Skin epidermis (tissue), 12 donors: ENCODE measurements at regions not wholly inside any gene's neighbourhood (a gene's known extent, or its start where the extent isn't known, plus 50 kb on each side); places are given as distances from the start of the nearest gene placed in this dataset.
"Not testable (repeated sequence)": the region's sequence is repeated elsewhere in the genome, so short reads cannot be mapped to it uniquely, and the experiment has no call there.

ENCODE experiments used
- H3K27ac ChIP-seq, 21 experiments: fragments of 200-600 bp; sonication (generic) in 11 of 21; one replicate each; pipeline ENCODE4 v1.5.0; 2020; ENCODE audit warnings: mild to moderate bottlenecking in 3 of 21, inconsistent platforms in 2 of 21, moderate library complexity in 2 of 21
- H3K4me3 ChIP-seq, 7 experiments: fragments of 200-600 bp; sonication (generic) in 2 of 7; one replicate each; pipeline ENCODE4 v1.5.0; 2020; ENCODE audit warnings: inconsistent platforms in 2 of 7, mild to moderate bottlenecking in 2 of 7, moderate library complexity in 1 of 7

DNA sequence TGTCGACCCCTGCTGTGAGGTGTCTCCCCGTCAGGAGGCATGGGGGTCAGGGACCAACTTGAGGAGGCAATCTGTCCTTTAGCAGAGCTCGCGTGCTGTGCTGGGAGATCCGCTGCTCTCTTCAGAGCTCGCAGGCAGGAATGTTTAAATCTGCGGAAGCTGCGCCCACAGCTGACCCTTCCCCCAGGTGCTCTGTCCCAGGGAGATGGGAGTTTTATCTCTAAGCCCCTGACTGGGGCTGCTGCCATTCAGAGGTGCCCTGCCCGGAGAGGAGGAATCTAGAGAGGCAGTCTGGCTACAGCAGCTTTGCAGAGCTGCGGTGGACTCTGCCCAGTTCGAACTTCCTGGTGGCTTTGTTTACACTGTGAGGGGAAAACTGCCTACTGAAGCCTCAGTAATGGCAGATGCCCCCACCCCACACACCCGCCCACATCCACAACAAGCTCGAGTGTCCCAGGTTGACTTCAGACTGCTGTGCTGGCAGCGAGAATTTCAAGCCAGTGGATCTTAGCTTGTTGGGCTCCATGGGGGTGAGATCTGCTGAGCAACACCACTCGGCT, 133.1 kb downstream of the CENPC start:
- H3K4me3 ChIP-seq, H3K27ac ChIP-seq: not testable (repeated sequence)

DNA sequence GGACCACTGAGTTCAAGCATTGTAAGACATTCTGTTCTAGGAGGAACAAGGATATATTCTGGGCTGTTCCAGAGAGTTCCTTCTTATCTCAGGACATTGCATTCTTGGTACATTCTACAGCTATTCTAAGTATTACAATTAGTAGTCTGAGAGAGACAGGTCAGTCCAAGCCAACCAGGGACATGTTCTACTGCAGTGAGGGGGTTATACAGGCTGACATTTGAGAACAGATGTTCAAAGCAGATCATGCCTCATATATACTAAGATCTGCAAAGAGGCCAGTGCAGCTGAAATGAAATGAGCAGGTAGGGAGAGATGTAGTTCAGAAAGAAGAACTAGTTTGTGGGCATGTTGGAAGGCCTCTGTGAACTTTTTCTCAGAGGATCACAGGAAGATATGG, 142.0 kb downstream of the CENPC start:
- no peak overlapping the region for H3K4me3 ChIP-seq

DNA sequence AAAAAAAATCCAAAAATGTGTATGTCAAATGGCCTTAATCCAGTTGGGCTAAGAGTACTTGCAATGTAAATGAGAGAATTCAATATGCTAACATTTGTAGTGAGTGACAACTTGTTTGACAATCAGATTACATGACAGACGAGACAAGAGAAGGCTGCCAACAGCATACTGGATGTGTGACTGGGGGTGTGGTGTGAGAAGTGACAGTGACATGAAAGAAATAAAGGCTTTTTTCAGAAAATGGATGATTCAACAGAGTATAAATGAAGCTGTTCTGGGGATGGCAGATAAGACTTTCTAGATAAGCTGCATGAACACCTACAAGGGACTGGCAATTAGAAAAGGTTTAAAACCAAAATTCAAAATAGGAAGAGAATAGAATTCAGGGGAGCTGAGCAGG, 143.4 kb downstream of the CENPC start:
- no peak overlapping the region for H3K4me3 ChIP-seq
- no peak overlapping the region for H3K27ac ChIP-seq

More for the DNA sequence above, 142.0 kb downstream of the CENPC start:
- H3K27ac ChIP-seq: no peak overlapping the region

DNA sequence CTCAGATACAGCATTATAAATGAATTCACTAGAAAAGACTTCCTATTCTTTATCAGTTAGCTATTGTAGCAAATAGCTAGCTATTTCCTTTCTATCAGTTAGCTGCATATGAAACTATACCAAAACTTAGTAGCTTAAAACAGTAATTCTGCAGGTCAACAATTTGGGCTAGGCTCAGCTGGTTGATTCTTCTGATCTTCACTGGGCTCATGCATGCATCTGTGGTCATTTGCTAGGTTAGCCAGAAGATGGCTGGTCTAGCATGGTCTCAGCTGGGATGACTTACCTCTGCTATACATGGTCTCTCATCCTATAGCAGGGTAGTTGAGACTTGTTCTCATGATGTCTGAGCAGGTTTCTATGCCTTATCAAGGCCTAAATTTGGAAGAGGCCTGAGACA, 147.4 kb downstream of the CENPC start:
- no peak overlapping the region for H3K4me3 ChIP-seq

DNA sequence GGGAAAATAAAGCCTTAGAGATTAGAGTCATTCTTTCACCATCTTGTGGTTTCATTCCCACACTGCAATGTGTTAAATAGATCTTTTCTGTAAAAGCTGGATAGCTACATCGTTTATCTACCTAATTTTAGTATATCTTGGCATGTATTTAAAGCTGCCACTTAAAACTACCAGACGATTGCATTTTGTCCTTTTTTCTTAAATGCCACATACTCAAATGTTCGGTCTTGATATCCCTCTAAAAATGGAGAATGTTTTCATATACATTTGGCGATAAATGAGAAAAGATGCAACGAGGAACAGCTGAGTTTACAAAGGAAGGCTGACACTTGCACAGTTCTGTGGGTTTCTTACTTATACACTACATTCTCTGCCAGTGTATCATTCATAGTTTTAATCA, 148.3 kb downstream of the CENPC start:
- H3K4me3 ChIP-seq: no peak overlapping the region
- no peak overlapping the region for H3K27ac ChIP-seq

More for the DNA sequence above, 147.4 kb downstream of the CENPC start:
- no peak overlapping the region for H3K27ac ChIP-seq

DNA sequence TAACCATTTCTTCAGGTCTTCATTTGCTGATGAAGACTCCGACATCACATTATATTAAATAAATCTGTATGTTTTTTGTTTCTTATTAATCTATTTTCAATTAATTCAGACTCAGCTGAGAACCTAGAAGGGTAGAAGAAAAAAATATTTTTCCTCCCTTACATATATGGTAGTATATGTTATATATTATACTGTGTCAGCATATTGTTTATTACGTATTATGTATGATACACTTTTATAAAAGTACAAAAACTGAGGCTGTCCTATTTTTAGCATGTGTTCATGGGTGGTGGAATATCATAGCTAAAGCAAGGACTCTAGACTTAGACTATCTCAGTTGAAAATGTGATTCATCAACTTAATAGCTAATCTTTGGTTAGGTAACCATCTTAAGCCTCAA, 149.3 kb downstream of the CENPC start:
- no peak overlapping the region for H3K27ac ChIP-seq
- no peak overlapping the region for H3K4me3 ChIP-seq

DNA sequence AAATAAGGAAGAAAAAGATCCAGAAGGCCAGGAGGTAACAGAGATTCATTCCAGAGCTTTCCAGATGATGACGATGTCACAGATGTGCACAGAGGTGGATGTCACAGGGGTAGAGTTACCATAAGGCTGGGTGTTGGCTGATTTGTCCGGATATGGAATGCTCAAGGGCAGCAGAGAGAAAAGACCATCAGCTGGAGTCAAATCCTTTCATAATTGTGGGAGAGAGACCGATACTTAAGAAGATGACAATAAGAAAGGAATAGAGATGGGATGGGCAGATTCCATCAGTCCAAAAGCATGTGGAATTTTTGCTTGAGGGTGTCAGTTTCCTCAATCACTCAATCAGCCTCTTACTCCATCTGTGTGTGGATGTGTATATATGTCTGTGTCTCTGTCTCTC, 150.4 kb downstream of the CENPC start:
- Histone ChIP-seq H3K27ac (no peak overlapping the region), H3K4me3 (no peak overlapping the region)

DNA sequence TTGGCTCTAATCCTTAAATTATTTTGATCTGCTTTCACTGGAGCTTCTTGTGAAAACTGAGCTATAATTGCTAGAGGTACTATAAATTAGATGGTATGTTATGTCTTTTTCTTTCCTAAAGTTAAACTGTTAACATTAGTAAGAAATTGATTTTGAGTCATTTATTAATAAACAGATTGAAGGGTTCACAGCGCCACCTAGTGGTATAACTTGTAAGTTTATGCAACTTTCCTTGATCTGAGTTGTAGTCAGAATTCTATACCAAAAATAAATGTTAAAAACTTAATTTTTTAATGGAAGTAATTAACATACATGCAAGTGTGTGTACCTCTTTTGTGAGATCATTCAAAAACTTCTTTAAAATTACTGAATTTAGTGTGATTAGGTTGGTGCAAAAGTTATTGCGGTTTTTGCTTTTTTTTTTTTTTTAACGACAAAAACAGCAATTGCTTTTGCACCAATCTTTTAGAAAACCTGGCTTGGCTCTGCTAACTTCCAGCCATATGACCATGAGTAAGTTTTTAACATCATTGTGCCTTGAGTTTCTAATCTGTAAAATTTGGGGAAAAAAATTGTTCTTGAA, 151.5 kb downstream of the CENPC start:
- H3K27ac ChIP-seq: no peak overlapping the region

DNA sequence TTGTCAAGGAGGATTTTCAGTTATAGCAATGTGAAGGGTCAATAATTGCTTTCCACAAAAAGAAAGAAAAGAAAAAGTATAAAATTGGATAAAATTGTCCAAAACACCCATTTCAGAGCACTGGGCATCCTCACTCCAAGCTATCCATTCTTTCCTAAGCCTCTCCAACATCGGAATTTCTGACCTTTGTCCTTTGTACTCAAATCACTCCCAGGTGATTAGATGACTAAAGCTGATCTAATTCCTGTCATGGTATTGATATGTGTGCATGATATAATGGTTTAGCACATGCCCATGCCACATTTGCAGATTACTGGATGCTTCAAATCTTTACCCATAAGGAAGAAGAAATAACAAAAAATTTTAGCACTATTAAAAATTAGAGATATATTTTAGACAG, 152.3 kb downstream of the CENPC start:
- Histone ChIP-seq H3K27ac (no peak overlapping the region), H3K4me3 (no peak overlapping the region)

More for the DNA sequence above, 151.5 kb downstream of the CENPC start:
- H3K4me3 ChIP-seq: no peak overlapping the region

DNA sequence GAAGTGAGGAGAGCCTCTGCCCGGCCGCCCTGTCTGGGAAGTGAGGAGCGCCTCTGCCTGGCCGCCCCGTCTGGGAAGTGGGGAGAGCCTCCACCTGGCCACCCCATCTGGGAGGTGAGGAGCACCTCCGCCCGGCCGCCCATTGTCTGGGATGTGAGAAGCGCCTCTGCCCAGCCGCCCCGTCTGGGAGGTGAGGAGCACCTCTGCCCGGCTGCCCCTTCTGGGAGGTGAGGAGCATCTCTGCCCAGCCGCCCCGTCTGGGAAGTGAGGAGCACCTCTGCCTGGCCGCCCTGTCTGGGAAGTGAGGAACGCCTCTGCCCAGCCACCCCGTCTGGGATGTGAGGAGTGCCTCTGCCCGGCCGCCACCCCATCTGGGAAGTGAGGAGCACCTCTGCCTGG, 163.9 kb downstream of the CENPC start:
- H3K4me3 ChIP-seq, H3K27ac ChIP-seq: not testable (repeated sequence)

DNA sequence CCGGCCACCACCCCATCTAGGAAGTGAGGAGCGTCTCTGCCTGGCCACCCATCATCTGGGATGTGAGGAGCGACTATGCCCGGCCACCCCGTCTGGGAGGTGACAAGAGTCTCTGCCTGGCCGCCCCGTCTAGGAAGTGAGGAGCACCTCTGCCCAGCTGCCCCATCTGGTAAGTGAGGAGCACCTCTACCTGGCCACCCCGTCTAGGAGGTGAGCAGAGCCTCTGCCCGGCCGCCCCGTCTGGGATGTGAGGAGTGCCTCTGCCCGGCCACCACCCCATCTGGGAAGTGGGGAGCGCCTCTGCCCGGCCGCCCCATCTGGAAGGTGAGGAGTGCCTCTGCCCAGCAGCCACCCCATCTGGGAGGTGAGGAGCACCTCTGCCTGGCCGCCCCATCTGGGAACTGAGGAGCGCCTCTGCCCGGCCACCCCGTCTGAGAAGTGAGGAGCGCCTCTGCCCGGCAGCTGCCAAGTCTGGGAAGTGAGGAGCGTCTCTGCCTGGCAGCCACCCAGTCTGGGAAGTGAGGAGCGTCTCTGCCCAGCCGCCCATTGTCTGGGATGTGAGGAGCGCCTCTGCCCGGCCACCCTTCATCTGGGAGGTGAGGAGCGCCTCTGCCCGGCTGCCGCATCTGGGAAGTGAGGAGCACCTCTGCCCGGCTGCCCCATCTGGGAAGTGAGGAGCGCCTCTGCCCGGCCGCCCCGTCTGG, 164.4 kb downstream of the CENPC start:
- not testable (repeated sequence) for H3K4me3 ChIP-seq, H3K27ac ChIP-seq

DNA sequence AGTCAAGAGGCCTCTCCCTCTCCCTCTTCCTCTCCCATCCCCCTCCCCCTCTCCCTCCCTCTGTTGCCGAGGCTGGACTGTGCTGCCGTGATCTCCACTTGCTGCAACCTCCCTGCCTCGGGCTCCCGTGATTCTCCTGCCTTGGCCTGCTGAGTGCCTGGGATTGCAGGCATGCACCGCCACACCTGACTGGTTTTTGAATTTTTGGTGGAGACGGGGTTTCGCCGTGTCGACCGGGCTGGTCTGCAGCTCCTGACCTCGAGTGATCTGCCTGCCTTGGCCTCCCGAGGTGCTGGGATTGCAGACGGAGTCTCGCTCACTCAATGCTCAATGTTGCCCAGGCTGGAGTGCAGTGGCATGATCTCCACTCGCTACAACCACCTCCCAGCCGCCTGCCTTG, 165.1 kb downstream of the CENPC start:
- Histone ChIP-seq H3K4me3 (no peak overlapping the region), H3K27ac (no peak overlapping the region)

DNA sequence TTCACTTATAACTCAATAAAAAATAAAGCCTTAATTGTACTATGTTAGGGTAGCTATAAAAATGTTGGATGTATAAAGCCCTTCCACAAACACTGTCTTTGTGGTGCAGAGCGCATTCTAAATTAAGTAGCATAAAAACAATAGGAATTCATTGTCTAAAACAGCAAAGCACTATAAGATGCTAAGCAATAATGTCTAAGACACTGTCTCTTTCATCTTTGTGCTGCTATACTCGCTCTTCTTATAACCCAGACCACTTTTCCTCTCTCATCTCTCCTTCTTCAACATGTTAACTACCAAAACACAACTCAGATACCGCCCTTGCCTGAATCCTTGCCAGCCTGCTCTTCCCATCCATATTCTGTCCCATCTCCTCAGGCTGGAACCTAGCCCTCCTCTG, 170.0 kb downstream of the CENPC start:
- no peak overlapping the region for H3K27ac ChIP-seq
- H3K4me3 ChIP-seq: no peak overlapping the region

DNA sequence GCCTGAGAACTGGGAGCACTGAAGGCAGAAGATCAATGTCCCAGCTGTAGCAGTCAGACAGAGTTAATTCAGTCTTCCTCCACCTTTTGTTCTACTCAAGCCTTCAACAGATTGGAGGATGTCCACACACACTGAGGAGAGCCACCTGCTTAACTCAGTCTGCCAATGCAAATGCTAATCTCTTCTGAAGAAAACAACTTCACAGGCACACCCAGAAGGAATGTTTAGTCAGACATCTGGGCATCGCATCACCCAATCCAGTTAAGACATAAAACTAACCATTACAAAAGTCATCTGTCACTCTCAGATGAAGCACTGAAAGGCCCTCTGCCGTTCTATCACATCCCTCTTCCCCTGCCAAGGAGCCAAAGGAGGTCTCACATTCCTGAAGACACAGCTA, 173.7 kb downstream of the CENPC start:
- no peak overlapping the region for H3K4me3 ChIP-seq
- H3K27ac ChIP-seq: no peak overlapping the region

DNA sequence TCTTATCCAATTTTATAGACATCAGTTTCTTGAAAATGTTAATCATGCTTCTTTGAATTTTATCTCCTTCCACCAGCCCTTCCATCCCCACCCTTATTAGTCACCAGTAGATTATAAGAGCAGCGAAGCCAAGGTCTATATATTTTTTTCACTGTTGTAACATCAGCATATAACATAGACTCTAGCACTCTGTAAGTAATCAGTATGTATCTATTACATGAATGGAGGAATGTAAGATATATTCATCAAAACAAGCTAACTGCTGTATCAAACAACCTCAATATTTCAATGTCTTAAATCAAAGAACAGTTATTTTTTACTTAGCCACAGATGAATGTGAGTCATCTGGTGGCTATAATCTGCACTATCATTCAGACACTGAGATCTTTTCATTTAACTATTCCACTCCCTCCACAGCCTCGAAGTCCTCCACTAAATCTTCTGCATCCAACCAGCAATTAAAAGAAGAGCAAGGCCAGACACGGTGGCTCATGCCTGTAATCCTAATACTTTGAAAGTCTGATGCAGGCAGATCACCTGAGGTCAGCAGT, 178.9 kb downstream of the CENPC start:
- H3K4me3 ChIP-seq: no peak overlapping the region
- no peak overlapping the region for H3K27ac ChIP-seq

DNA sequence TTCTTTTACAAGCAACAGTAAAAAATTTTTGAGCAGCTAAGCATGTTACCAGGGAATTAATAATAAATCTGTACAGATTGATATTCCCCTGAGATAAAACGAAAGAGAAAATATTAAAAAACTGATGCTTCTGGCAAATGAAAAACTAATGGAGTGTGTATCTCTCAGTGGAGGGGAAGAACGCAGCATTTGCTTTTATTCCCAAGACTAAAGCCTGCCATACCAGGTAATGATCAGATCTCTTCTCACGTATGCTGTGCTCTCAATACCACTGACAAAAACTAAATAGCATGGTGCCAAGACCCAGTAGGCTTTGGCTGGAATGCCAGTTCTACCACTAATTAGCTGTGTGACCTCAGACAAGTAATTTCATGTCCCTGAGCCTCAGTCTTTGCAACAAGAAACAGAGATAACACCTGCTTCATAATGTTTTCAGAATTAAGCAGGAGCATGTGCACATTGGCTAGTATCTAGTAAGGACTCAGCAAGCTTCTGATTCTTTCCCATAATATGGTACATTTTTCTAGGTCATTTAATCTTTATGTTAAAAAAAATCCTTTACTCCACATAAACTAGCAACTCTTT, 179.6 kb downstream of the CENPC start:
- no peak overlapping the region for H3K4me3 ChIP-seq
- H3K27ac ChIP-seq: no peak overlapping the region

DNA sequence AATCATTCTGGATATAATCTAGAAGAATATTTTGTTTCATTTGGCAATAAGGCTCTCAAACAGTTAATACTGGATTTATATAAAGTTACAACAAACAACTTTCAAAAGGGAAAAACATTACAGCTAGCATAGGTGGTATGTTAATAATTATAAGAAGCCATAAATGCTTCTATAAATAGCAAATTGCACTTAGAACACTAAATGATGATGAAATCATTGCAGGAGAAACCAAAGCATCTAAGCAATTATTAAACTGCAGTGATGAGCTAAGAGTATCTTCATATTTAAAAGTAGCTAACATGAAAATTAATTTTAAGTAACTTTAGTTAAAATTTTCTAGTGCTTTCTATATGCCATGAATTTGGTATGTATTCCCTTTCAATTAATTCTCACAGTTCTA, 189.5 kb downstream of the CENPC start:
- Histone ChIP-seq H3K27ac (no peak overlapping the region), H3K4me3 (no peak overlapping the region)

DNA sequence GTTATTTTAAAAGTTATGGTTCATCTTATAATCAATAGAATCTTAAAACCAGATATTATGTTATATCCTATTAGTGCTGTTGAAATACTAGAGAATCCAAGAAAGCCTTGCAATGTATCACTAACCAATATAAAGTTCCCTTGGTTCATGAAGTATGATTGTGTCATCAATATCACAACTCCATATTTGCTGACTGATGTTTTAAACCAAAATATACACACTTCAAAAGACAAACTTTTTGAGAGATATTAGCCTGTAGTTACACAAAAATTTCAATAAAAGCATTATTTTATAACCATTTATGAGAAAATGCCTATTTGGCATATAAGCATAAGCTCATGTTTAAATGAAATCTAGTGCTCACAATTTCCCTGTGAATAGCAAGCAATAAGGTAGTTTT, 198.6 kb downstream of the CENPC start:
- no peak overlapping the region for H3K27ac ChIP-seq

DNA sequence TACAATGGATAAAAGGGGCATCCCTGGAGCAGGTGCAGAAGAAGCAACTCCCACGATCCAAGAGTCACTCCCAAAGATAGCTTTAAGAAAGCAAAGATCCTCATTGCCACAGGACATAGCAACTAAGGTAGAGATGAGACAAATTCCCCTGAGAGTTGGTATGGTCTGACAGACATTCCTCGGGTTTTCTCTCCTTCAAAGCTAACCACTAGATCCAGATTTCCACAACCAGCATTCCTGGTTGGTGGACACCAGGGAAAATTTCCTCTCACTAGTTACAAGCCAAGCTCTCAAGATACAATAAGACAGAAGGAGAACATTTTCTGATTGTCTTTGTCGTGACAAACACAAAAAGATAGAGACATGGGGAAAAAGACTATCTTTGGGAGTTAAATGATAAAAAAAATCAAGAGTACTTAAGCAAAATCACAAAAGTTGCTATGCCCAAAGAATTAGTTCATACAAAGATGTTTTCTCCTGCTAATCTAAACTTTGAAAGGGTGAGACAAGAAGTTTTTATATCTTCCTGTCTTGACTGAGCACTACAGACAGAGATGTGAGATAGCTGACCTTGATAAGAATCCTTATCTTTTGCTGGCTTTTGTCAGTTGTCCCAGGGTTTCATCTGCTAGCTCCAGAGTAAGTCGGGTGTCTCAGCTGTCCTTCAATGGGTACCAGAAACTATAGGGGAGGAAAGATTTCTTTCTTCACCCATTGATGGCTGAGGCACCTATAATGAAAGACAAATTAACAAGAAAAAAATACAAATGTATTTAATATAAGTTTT, 200.5 kb downstream of the CENPC start:
- Histone ChIP-seq H3K27ac (no peak overlapping the region), H3K4me3 (no peak overlapping the region)

More for the DNA sequence above, 198.6 kb downstream of the CENPC start:
- no peak overlapping the region for H3K4me3 ChIP-seq

DNA sequence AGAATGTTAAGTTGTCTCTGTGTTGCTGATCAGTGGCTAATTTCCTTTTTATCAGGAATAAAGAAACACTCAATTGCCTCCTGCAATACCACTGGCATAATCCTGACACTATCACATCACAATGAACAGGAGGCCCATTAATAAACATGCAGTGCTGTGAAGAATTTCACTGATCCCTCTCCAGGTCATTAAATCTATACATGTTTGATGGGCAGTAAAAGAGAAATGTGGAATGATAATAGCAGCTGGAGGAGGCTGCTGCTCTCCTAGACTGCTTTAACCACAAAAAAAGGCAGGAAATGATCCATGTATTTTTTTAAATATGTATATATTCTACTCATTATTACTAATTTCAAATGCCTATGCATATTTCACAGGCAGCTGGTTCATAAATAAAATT, 202.1 kb downstream of the CENPC start:
- no peak overlapping the region for H3K4me3 ChIP-seq
- H3K27ac ChIP-seq: no peak overlapping the region
